ENCODE measurements at regions not wholly inside any gene's neighbourhood (a gene's known extent, or its start where the extent isn't known, plus 50 kb on each side); places are given as distances from the start of the nearest gene placed in this dataset.

DNA sequence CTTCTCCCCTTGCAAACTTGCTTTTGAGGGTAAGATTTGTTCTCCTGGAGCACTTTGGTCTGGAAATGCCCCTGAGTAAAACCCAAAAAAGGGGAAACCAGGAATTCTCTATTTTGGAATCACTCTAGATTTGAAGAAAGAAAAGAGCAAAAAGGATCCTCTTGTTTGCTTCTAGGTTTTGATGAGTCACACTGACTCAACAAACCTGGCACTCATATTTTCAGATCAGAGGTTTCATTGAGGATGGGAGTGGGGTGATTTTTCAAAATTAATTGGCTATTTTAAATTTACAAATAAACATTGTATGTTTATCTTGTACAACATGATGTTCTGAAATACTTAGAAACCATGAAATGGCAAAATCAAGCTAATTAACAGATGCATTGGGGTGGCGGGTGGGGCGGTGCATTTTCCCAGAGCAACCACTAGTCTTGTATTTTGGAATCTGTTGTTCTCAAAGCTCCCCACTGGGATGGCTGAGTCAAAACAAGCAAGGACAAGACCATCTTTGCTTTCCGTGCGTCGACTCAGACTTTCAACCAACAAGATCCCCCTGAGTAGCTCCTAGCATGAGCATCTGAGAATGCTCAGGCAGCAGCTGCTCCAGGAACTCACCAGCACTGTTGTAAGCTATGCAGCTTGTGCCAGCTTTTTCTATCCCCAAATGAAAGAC is 451.4 kb downstream of the WDR72 start:
- no peak for TF ChIP-seq POLR2A (IDR thresholded peaks at IDR 0.05)
- TF ChIP-seq, protein P1, sequence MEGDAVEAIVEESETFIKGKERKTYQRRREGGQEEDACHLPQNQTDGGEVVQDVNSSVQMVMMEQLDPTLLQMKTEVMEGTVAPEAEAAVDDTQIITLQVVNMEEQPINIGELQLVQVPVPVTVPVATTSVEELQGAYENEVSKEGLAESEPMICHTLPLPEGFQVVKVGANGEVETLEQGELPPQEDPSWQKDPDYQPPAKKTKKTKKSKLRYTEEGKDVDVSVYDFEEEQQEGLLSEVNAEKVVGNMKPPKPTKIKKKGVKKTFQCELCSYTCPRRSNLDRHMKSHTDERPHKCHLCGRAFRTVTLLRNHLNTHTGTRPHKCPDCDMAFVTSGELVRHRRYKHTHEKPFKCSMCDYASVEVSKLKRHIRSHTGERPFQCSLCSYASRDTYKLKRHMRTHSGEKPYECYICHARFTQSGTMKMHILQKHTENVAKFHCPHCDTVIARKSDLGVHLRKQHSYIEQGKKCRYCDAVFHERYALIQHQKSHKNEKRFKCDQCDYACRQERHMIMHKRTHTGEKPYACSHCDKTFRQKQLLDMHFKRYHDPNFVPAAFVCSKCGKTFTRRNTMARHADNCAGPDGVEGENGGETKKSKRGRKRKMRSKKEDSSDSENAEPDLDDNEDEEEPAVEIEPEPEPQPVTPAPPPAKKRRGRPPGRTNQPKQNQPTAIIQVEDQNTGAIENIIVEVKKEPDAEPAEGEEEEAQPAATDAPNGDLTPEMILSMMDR (IDR thresholded peaks at IDR 0.05), result no peak
